Hepatic stellate cell (primary cell): ENCODE measurements at regions not wholly inside any gene's neighbourhood (a gene's known extent, or its start where the extent isn't known, plus 50 kb on each side); places are given as distances from the start of the nearest gene placed in this dataset.
A peak's percentile ranks its signal among the peaks of the same experiment; 100 is the strongest.

Experiments
- DNase-seq: peaks from one replicate; pipeline ENCODE4 v3.0.0; 2011; ENCODE audit warnings: low spot score

DNA sequence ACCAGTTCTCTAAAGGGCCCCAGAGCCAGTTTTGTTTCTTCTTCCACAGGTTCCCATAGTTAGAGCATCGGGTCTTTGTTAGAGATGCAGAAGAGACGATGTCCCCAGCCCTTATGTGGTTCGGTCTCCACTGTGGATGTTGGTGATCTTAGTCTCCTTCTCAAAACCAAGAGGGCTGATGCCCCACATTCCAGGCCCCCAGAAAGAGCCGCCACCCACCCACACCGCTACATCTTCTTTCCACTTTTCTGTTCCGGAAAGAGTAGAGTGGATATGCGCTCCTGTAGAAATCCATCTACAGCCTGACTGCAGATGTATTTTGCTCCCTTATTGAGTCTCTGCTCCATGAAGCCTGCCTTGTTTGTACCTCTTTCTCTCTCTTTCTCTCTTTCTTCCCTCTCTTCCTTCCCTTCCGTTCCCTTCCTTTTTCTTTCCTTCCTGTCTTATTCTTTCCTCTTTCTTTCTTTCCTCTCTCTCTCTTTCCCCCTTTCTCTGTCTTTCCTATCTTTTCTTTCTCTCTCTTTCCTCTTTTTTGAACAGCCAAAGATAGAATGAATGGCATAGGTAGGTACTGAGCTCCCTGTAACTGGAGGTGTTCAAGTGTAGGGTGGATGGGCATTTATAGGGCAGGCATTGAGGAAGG is 224.3 kb downstream of the SEC14L1 start:
- no peak for DNase-seq

DNA sequence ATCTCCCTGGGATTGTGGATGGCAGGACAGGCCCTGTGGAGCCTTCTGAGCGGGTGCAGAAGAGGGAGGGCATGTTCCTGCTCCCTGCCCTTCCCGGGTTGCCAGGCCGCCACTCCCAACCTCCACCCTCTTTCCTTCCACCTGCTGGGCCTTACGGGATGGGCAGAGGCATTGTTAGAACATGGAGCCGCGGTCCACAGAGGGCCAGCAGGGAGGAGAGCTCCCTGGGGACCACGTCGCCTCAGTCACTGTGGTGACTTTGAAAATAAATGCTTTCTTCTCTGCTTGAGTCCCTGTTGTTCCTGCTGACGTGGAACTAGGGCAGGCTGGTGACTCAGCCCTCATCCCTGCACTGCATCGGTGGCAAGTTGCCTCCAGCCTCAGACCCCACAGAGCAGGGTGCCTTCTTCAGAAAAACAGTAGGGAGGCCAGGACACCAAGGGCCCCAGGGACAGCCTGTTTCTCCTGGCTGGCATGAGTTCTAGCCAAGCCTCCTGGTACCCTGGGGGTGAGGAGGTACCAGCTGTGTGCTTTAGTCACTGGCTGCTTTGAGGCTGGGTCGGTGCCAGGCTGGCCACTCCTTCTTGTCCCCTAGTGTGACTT is 224.9 kb downstream of the SEC14L1 start:
- DNase-seq = peak; percentile 86

DNA sequence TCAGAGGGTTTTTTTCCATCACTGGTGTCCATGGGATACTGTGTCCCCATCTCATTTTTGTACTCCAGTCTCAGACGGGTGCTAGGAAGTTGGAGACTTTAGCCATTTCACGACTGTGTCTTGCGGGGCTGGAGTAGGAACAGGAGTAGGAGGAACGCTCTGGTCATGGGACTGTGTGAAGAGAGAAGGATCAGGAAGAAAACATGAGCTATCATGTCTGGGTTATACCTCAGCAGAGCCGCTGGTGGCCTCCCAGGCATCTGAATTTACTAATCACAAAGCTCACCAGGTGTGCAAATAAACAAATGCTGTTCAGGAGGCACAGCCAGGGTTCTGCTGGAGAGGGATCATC is 225.4 kb downstream of the SEC14L1 start:
- DNase-seq = no peak

DNA sequence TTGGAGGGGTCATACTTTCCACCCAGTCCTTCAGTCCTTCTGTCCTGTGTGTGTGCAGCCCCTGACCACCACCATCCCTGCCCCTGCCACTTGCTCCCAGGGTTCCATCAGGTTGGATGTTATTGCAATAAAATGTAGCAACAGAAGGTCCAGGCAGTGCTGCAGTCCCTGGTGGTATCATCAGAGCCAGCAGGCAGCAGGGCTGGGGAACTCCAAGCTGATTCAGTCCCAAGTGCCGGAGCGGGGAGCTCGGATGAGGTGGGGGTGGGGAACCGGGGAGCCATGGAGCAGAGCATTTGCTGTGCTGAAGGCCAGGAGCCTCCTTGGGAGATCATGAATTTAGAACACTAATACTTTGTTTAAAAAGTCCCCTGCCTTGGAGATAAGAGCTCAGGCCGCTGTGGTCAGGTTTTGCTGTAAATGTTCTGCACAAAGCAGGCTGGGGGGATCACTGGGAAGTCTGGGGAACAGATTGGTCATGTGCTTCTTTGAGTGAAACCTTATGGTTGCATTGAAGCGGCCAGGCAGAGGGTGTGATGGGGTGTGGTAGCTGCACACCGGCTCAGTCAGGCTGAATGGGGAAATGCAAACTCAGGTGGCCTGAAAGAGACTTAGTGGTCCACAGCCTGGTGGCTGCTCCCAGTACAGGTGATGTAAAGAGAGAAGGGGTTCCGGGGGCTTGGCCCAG is 225.9 kb downstream of the SEC14L1 start:
- peak; percentile 68 for DNase-seq

DNA sequence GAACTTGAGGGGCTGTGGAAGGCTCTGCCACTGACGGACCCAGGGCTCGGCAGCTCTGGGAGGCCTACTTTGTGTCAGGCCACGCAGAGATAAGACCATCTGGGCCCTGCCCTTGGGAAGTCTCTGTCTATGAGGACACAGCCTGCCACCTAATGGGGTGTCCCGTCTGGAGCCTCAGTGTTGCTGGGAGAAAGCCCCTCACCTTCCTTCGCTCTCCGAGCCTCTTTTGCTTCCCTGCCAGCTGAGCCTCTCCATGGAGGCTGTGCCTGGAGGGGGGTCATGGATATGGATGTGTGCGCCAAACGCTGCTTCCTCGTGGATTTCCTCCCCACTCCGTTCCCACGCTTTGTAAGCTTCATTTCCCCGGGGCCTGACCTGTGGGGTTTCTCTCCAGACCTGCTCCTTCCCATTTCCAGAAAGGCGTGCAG is 228.8 kb downstream of the SEC14L1 start:
- DNase-seq = no peak

DNA sequence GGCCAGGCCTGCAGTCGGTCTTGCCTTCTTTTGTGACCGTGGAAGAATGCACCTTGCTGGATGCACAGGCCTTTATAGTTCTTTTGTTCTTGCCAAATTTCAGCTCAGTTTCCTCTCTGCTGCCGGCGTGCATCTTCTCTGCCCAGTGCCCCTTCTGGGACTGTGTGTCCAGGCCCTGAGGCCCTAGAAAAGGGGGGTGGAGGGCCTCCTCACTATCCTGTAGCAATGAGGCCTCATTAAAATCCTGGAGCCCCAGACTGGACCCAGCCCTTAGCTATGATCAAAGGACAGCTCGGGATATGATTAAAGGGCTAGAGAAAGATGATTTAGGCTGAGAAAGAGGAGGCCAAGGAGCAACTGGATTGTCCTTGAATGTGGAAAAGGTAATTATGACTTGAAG is 229.8 kb downstream of the SEC14L1 start:
- DNase-seq = no peak

DNA sequence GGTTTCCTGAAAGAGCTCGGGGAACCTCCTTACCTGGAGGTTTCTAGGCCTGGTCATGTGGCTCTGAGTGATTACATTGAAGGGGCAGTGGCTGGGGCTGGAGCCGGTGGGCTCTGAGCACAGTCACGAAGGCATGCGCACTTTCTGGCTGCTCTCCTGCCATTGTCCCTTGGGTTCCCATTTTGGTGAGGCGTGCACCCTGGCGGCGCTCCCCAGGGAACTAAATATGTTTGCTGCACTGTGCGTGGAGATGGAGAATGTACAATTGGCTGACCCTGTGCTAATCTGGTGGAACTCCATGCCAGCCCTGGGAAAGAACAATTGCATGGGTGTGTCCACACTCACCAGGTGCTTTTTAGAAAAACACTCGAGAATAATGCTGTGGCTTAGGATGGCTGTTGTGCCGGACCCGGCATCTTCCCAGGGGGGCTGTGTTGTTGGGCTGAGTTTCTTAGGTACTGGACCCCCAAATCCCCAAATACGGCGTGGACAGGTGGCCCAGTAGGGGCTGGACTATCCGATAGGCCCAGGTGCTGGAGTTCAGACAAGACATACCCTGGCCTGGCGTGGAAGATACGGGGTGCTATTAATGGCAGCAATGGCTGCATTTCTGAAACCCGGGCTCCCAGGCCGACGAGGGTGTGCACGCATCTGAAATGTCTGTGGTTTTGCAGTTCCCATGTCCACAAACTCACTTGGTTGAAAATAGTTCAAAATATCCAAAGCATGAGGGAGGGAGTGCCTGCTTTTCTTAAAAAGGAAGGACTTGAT is 230.5 kb downstream of the SEC14L1 start:
- peak; percentile 85 for DNase-seq

DNA sequence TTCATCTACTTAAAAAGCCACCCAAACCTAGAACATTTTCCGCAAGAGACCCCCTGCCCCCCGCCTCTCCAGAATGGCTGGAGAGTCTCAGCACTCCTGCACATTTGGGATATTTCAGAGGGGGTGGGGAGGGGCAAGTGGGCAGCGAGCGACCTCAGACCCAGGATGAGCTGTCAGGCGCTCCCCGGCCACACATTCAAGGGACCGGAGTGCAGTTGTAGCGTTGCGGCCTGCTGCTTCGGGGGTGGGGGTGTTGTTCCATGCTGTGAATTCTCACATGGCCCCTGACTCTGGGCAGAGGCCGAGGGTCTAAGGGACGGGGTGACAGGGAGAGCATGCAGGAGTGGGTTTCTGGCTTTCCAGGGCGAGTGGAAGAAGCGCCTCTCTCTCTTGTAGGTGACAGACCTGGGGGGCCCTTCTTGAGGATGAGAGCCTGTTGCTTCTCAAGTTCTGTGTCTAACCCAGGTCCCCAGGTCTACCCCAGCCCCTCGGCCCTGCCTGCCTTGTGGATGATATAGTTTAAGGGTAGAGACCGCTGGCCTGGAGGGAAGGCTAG is 231.2 kb downstream of the SEC14L1 start:
- DNase-seq = no peak

DNA sequence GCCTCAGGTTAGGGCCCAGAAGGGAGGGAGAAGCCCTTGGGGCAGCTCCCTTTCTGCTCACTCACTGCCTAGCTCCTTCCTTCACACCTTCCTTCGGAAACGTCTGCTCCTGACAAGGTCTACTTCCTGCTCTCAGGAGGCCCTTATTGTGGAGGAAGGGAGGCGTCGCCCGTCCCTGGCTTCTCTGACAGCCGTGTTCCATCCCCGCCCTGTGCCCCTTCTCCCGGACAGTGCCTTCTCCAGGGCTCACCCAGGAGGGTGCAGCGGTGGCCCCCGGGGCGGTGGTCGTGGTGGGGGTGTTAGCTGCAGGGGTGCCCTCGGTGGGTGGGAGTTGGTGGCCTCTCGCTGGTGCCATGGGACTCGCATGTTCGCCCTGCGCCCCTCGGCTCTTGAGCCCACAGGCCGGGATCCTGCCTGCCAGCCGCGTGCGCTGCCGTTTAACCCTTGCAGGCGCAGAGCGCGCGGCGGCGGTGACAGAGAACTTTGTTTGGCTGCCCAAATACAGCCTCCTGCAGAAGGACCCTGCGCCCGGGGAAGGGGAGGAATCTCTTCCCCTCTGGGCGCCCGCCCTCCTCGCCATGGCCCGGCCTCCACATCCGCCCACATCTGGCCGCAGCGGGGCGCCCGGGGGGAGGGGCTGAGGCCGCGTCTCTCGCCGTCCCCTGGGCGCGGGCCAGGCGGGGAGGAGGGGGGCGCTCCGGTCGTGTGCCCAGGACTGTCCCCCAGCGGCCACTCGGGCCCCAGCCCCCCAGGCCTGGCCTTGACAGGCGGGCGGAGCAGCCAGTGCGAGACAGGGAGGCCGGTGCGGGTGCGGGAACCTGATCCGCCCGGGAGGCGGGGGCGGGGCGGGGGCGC is 231.9 kb downstream of the SEC14L1 start:
- peak; percentile 88 for DNase-seq

DNA sequence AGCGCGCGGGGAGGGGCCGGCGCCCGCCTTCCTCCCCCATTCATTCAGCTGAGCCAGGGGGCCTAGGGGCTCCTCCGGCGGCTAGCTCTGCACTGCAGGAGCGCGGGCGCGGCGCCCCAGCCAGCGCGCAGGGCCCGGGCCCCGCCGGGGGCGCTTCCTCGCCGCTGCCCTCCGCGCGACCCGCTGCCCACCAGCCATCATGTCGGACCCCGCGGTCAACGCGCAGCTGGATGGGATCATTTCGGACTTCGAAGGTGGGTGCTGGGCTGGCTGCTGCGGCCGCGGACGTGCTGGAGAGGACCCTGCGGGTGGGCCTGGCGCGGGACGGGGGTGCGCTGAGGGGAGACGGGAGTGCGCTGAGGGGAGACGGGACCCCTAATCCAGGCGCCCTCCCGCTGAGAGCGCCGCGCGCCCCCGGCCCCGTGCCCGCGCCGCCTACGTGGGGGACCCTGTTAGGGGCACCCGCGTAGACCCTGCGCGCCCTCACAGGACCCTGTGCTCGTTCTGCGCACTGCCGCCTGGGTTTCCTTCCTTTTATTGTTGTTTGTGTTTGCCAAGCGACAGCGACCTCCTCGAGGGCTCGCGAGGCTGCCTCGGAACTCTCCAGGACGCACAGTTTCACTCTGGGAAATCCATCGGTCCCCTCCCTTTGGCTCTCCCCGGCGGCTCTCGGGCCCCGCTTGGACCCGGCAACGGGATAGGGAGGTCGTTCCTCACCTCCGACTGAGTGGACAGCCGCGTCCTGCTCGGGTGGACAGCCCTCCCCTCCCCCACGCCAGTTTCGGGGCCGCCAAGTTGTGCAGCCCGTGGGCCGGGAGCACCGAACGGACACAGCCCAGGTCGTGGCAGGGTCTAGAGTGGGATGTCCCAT is 232.8 kb downstream of the SEC14L1 start:
- no peak for DNase-seq

DNA sequence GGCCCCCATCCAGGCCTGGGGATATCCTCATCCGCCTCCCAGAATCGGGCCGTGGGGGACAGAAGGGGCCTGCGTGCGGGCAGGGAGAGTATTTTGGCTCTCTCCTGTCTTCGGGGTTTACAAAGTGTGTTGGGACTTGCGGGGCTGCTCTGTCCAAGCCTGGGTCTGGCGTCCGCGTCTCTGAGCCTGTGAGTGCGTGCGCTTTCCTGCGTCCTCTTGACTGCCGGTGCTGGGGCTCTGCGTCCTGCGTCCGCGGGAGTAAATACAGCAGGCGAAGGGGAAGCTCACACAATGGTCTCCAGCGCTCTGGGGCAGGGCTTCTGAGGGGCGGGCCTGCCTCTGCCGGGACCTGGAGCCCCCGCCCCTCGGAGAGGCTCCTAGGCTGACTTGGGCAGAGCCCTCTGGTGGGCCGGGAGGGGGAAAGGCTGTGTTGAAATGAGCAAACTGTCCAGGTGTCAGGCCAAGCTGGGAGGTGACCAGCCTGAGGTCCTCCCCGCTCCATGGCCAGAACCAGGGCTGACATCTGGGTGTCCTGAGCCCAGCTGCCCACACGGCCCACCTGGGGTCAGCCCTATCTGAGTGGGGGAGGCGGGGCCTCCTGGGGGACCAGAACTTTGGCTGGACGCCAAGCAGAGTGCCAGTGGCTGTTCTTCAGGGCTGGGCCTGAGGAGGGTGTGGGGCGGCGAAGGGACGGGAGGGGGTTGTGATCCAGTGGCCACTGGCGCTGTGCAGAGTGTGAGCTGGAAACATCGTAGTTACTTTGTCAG is 233.6 kb downstream of the SEC14L1 start:
- DNase-seq = peak; percentile 89

DNA sequence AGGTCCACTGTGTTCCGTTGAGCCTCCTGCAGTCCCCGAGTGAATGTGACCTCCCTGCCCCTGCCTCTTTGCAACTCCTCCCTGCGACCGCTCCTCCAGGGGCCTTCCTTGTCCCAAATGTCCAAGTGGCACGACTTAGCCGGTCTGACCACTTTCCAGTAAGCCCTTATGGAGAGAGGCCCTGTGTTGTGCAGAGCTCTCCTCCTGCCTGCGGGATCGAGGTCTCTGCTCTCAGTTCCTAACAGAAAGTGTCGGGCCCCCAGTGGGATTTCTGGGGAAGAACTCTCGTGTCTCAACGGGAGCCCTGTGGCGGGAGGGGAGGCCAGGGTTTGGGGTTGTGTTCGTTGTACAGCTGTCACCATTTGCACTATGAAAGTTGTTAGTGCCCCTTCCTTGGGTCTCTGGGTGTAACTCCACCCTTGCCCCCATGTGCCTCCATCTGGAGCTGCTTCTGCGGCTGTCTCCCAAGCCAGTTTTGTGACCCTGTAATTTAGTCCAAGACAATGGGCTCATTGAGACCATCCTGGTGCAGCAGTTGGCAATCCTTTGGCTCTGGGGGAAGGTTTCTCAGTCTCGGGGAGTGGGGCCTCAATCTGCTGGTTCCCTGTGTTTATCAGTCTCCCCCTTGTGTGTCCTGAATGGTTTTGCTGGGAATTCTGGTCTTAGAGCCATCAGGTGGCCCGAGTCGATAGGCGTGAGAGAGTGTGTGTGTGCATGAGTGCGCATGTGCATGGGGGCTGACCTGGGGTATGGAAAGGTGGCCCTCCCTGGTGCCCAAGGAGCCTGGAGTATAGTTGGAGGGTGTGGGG is 234.5 kb downstream of the SEC14L1 start:
- no peak for DNase-seq

DNA sequence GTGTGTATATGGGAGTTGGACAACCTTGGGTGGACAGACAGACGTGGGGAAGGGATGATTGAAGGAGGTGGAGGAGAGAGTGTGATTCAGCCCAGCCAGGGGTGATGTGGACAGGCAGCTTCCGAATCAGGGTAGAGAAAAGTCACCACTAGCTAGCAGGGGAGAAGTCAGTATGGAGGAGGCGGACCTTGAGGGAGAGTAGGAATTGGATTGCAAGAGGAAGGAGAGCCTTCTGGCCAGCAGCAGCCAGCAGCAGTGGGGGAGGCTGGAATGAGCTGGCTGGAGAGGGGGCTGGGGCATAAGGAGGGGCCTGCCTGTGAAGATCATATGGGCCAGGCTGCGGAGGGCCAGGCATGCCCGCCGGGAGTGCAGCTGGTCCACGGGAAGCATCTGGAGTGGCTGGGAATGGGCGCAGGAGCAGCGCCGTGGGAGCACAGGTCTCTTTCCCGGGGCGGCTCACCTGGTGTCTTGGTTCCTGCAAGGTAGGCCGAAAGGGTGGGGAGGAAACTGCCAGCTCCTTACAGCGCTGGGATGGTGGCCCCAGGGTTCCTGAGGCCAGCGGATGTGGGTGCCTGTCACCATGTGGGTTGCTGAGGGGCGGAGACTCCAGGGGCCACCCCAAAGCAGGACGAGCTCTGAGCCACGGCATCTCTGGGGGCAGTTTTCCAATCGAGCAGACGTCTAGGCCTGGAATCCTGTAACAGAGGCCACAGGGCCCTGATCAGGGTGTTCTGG is 235.3 kb downstream of the SEC14L1 start:
- no peak for DNase-seq

DNA sequence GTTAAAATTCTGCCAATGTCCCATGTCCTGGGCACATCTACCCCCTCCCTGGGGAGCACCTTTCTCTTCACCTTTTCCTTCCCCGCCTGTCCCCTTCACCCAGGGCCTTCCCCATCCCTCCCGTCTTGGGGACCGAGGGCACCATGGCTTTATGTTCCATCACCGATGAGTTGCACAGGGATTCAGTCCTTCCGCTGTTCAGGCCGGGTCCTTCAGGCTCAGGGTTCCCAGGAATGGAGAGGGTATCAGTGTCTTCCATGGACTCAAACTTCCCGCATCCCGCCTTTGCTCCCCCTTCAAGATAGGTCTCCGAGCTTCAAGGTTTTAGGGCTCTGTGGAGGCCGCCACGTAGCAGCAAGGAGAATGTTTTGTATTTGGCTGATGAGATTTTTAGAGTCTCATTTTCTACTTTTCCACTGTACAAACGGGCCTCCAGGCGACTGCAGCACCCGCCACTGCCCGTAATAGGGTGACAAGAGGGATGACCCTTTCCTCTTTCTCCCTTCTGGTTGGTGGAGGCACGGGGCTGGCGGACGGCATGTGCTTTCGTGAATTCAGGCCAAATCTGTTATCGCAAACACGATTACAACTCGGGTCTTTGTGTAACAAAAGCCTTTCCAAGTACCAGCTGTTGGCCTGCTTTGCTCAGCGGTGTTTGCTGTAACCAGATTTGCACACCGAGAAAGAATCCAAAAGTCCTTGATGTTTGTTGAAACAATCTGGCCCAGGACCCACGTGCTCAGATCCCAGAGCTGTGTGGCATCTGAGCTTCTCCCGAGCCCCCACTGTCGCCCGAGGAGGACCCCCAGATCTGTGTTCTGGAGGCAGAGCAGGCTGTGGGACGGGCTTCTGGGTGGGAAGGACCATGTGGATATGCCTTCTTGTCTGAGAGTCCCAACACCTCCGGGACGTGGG is 236.3 kb downstream of the SEC14L1 start:
- no peak for DNase-seq

DNA sequence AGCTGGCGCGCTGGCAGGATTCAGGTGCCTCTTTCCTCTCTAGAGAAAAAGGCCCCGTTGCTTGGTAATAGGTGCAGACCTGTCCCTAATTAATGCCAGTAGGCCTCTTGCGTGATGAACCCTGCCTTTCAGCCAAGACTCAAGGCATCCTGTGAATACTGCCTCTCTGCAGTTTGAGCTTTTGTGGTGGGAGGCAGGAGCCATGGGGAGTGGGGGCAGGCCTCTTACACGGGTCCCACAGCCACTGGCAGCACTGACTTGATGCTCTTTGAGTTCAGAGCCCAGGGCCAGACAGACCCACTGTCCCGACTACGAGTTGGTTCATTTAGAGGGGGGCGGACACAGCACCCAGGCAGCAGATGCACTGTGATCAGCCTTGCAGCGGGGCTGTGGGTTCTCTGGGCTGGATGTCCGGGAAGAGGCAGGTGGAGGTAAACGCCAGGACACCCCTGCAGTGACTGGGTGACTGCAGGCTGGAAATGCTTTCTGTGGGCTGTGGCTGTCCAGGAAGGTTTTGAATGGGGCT is 237.0 kb downstream of the SEC14L1 start:
- no peak for DNase-seq

DNA sequence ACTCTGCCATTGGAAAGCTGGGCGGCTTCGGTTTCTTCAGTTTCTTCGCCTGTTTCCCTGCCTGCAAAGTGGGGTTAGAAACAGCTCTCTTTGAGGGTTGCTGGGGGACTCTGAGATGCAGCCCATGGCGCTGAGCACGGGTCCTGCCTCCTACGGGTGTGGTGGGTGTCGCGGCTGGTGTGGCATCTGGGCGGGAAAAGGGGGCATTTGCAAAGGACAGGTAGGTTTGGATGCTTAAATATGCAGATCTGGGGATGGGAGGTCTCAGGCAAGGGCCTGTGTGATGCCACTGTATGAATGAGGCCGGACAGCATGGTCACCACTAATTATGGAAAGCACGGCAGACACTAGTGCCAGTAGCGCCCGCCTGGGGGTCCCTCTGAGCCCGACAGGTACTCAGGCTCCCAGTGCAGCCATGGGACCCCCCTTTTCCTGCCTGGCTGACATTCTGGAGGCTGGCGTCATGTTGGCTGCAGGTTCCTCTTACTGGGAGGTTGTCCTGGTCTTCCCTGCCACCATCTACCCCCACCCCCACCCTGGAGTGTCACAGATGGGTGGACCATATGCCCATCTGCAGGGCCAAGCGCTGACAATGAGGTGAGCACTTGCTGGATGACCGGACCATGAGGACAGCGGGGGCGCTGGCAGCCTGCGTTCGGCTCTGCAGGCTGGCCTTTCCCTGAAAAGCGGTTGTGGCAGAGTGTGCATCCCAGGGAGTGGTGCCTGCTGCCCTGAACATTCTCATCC is 237.7 kb downstream of the SEC14L1 start:
- DNase-seq = no peak
